ENCODE measurements at regions not wholly inside any gene's neighbourhood (a gene's known extent, or its start where the extent isn't known, plus 50 kb on each side); places are given as distances from the start of the nearest gene placed in this dataset.

DNA sequence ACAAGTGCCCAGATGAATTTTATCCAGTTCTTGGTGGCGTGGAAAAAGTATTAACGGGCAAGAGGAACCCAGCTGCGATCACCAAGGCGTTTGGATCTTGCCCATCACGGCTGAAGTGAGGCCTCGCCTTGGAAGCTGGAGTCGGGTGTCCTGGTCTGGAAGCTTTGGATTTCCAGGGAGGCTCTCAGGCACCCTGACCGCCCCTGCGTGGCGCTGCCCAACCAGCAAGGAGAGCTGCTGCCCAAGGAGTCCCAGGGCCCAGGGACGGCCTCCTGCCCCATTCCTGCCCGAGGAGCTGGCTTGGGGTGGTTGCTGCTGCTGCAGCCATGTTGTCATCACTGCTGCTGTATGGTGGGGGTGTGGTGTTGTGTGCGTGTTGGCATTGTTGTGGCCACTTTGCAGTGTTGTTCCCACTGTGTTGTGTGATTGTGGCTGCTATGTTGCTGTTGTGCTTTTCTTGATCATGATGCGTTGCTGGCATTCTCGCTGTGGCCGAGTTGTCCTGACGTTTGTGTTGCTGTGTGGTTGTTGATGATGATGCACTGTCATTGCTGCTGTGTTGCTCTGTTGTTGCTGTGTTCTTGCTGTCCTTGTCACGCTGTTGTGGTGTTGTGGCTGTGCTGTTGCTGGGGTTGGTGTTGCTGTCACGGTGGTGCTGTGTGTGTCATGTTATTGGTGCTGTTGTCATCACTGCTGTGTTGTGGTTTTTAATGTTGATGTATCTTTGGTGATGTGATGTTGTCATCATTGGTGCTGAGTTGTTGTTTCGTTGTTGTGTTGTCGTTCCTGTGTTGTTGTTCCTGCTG lies 318.8 kb downstream of the C16orf95 start:
- Histone ChIP-seq H3K4me3 (ENCODE audit: low read length) (no peak overlapping the region), H2AFZ (ENCODE audit: low read length) (no peak overlapping the region), H3K9me2 (replicated peaks; ENCODE audit: insufficient read depth, low read length) (no peaks in the 10 kb centered on the region), H3K4me1 (ENCODE audit: low read length) (no peaks in the 10 kb centered on the region), H4K20me1 (ENCODE audit: insufficient read depth, low read length) (no peaks in the 10 kb centered on the region), H3F3A (ENCODE audit: insufficient read depth, low read length) (no peaks in the 10 kb centered on the region), H3K9me3 (replicated peaks; ENCODE audit: insufficient read depth, low read length) (no peaks in the 10 kb centered on the region), H3K27ac (ENCODE audit: low read length) (no peak overlapping the region), H3K36me3 (replicated peaks; ENCODE audit: insufficient read depth, low read length) (no peaks in the 10 kb centered on the region), H3K27me3 (replicated peaks; ENCODE audit: insufficient read depth, low read length) (peaks cover 42% of the 10 kb centered on the region), H3K4me2 (ENCODE audit: low read depth, low read length) (no peak overlapping the region), H3K79me2 (ENCODE audit: low read length) (no peaks in the 10 kb centered on the region), H3K9ac (ENCODE audit: low read length) (no peak overlapping the region)
- TF ChIP-seq, protein P1, sequence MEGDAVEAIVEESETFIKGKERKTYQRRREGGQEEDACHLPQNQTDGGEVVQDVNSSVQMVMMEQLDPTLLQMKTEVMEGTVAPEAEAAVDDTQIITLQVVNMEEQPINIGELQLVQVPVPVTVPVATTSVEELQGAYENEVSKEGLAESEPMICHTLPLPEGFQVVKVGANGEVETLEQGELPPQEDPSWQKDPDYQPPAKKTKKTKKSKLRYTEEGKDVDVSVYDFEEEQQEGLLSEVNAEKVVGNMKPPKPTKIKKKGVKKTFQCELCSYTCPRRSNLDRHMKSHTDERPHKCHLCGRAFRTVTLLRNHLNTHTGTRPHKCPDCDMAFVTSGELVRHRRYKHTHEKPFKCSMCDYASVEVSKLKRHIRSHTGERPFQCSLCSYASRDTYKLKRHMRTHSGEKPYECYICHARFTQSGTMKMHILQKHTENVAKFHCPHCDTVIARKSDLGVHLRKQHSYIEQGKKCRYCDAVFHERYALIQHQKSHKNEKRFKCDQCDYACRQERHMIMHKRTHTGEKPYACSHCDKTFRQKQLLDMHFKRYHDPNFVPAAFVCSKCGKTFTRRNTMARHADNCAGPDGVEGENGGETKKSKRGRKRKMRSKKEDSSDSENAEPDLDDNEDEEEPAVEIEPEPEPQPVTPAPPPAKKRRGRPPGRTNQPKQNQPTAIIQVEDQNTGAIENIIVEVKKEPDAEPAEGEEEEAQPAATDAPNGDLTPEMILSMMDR (IDR thresholded peaks at IDR 0.05; ENCODE audit: low read length) = no peak
- no peak for TF ChIP-seq EZH2 (optimal IDR thresholded peaks at IDR 0.05; ENCODE audit: low read depth, low read length)
- TF ChIP-seq EZH2phosphoT487 (IDR thresholded peaks at IDR 0.05; ENCODE audit: low read length) = no peak
- no peak for DNase-seq

DNA sequence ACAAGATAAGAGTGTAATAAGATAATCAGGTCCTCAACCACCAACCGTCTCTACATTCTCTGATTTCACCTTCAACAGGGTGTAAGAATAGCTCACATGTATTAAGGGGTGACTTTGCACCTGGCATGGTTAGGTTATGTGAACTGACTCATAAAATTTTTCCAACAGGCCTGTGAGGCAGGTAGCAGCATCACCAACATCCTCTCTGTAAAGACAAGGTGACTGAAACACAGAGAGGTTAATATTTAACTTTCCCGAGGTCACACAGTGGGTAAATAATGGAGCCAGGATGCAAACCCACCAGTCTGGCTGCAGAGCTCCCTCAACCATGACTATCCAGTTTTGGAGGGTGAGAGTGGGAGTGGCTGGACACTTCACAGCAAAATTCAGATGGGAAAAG lies 317.2 kb downstream of the C16orf95 start:
- Histone ChIP-seq H4K20me1 (ENCODE audit: insufficient read depth, low read length) (no peaks in the 10 kb centered on the region), H3K27ac (ENCODE audit: low read length) (no peak overlapping the region), H3K36me3 (replicated peaks; ENCODE audit: insufficient read depth, low read length) (no peaks in the 10 kb centered on the region), H3K9me3 (replicated peaks; ENCODE audit: insufficient read depth, low read length) (no peaks in the 10 kb centered on the region), H3K9me2 (replicated peaks; ENCODE audit: insufficient read depth, low read length) (no peaks in the 10 kb centered on the region), H3K79me2 (ENCODE audit: low read length) (no peaks in the 10 kb centered on the region), H3F3A (ENCODE audit: insufficient read depth, low read length) (no peaks in the 10 kb centered on the region), H3K9ac (ENCODE audit: low read length) (no peak overlapping the region), H2AFZ (ENCODE audit: low read length) (no peak overlapping the region), H3K4me3 (ENCODE audit: low read length) (no peak overlapping the region), H3K4me1 (ENCODE audit: low read length) (no peaks in the 10 kb centered on the region), H3K4me2 (ENCODE audit: low read depth, low read length) (no peak overlapping the region), H3K27me3 (replicated peaks; ENCODE audit: insufficient read depth, low read length) (peaks cover 26% of the 10 kb centered on the region)
- no peak for DNase-seq
- TF ChIP-seq EZH2 (optimal IDR thresholded peaks at IDR 0.05; ENCODE audit: low read depth, low read length) = no peak
- TF ChIP-seq EZH2phosphoT487 (IDR thresholded peaks at IDR 0.05; ENCODE audit: low read length) = no peak
- TF ChIP-seq, protein P1 (IDR thresholded peaks at IDR 0.05; ENCODE audit: low read length) = no peak

DNA sequence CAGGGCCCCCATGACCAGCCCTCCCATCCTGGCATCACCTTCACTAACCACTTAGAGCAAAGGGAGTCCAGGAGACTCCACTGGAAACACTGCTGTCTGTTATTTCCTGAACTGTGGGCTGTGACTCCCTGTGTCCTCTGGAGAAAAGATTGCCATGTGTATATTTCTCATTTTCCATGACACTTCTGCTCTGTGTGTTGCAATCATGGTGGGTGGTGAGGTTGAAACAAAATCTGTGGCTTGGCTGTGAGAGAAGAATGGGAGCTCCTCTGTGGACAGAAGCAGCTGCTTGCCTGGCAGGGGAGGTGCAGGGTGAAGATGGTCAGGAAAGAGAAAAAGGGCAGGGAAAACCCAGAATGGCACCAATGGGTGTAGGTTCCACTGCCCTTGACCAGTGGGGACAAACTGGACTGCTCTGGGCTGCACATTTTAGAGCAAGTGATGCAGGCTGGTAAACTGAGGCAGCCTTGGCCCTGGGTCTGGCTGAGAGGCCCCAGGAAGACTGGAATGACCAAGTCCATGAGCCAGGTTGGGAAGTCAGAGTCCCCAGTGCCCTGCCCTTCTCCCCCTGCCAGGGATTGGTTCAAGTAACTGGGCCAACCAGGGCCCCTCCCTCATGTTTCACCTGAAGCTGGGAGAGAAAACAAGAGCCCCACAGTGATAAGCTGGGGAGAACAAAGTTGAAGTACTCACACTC lies 314.3 kb downstream of the C16orf95 start:
- no peak for DNase-seq
- Histone ChIP-seq H3K4me1 (ENCODE audit: low read length) (no peaks in the 10 kb centered on the region), H3K4me3 (ENCODE audit: low read length) (no peak overlapping the region), H3K27me3 (replicated peaks; ENCODE audit: insufficient read depth, low read length) (no peaks in the 10 kb centered on the region; the same call in 1 of the 2 replicates), H3K9me3 (replicated peaks; ENCODE audit: insufficient read depth, low read length) (no peaks in the 10 kb centered on the region), H3K4me2 (ENCODE audit: low read depth, low read length) (no peak overlapping the region), H3K27ac (ENCODE audit: low read length) (no peak overlapping the region), H3F3A (ENCODE audit: insufficient read depth, low read length) (no peaks in the 10 kb centered on the region), H2AFZ (ENCODE audit: low read length) (no peak overlapping the region), H4K20me1 (ENCODE audit: insufficient read depth, low read length) (no peaks in the 10 kb centered on the region), H3K79me2 (ENCODE audit: low read length) (no peaks in the 10 kb centered on the region), H3K36me3 (replicated peaks; ENCODE audit: insufficient read depth, low read length) (no peaks in the 10 kb centered on the region), H3K9ac (ENCODE audit: low read length) (no peak overlapping the region), H3K9me2 (replicated peaks; ENCODE audit: insufficient read depth, low read length) (no peaks in the 10 kb centered on the region)
- no peak for TF ChIP-seq EZH2phosphoT487 (IDR thresholded peaks at IDR 0.05; ENCODE audit: low read length)
- TF ChIP-seq, protein P1 (IDR thresholded peaks at IDR 0.05; ENCODE audit: low read length) = no peak
- no peak for TF ChIP-seq EZH2 (optimal IDR thresholded peaks at IDR 0.05; ENCODE audit: low read depth, low read length)
